Neural cell (in vitro differentiated cells): ENCODE measurements at regions not wholly inside any gene's neighbourhood (a gene's known extent, or its start where the extent isn't known, plus 50 kb on each side); places are given as distances from the start of the nearest gene placed in this dataset.

ENCODE experiments used
- H2AFZ ChIP-seq: fragments of 200-600, 300-800 bp; sonication (generic), shearing (Covaris generic); 2 replicates; pipeline ENCODE4 v1.6.0; 2014; ENCODE audit warnings: low read depth, mild to moderate bottlenecking, antibody characterized with exemption, low read length, moderate library complexity
- H3F3A ChIP-seq: fragments of 200-600 bp; shearing (Covaris generic); 2 replicates; pipeline ENCODE4 v1.6.1; 2016; ENCODE audit warnings: mild to moderate bottlenecking, moderate library complexity, mixed read lengths, antibody characterized with exemption, low read length; ENCODE audit not compliant: insufficient read depth, poor library complexity, severe bottlenecking
- H3K27ac ChIP-seq: fragments of 200-600, 300-800 bp; sonication (generic), shearing (Covaris generic); 2 replicates; pipeline ENCODE4 v1.5.1; 2014; ENCODE audit warnings: mild to moderate bottlenecking, low read length, moderate library complexity
- H3K27me3 ChIP-seq: fragments of 300-800, 200-600 bp; sonication (generic), shearing (Covaris generic); 2 replicates; pipeline ENCODE4 v1.6.0; 2014; ENCODE audit warnings: mild to moderate bottlenecking, low read depth, low read length, moderate library complexity; ENCODE audit not compliant: insufficient read depth
- H3K36me3 ChIP-seq: fragments of 300-800, 200-600 bp; sonication (generic), shearing (Covaris generic); 2 replicates; pipeline ENCODE4 v1.5.1; 2014; ENCODE audit warnings: mild to moderate bottlenecking, antibody characterized with exemption, low read length, moderate library complexity; ENCODE audit not compliant: insufficient read depth
- H3K4me2 ChIP-seq: fragments of 300-800, 200-600 bp; sonication (generic), shearing (Covaris generic); 2 replicates; pipeline ENCODE4 v1.6.0; 2014; ENCODE audit warnings: mild to moderate bottlenecking, low read length
- H3K4me3 ChIP-seq: fragments of 300-800, 200-600 bp; sonication (generic), shearing (Covaris generic); 2 replicates; pipeline ENCODE4 v1.5.1; 2014; ENCODE audit warnings: mild to moderate bottlenecking, low read length, moderate library complexity
- H3K79me2 ChIP-seq: fragments of 200-600 bp; shearing (Covaris generic); replicated peaks from 2 replicates; pipeline ENCODE4 v1.6.0; 2014; ENCODE audit warnings: mild to moderate bottlenecking, low read length, moderate library complexity; ENCODE audit not compliant: insufficient read depth
- H3K9ac ChIP-seq: fragments of 300-800, 200-600 bp; sonication (generic), shearing (Covaris generic); 2 replicates; pipeline ENCODE4 v1.6.1; 2016; ENCODE audit warnings: mild to moderate bottlenecking, low read length, mixed read lengths
- H3K9me2 ChIP-seq: fragments of 200-600 bp; shearing (Covaris generic); 2 replicates; pipeline ENCODE4 v1.6.1; 2016; ENCODE audit warnings: mild to moderate bottlenecking, low read length, mixed read lengths; ENCODE audit not compliant: insufficient read depth
- H3K9me3 ChIP-seq: fragments of 200-600, 300-800 bp; sonication (generic), shearing (Covaris generic); 2 replicates; pipeline ENCODE4 v1.6.1; 2016; ENCODE audit warnings: mild to moderate bottlenecking, mixed run types, low read length, moderate library complexity, mixed read lengths
- H4K20me1 ChIP-seq: fragments of 200-600 bp; shearing (Covaris generic); 2 replicates; pipeline ENCODE4 v1.6.1; 2016; ENCODE audit warnings: mild to moderate bottlenecking, mixed run types; ENCODE audit not compliant: insufficient read depth
- CTCF ChIP-seq: fragments of 450-650 bp; IDR thresholded peaks from 2 replicates; pipeline ENCODE4 v1.5.1; 2014; ENCODE audit warnings: antibody characterized with exemption, mild to moderate bottlenecking, moderate library complexity; ENCODE audit not compliant: poor library complexity, severe bottlenecking
- EP300 ChIP-seq: fragments of 450-650 bp; conservative IDR thresholded peaks from 2 replicates; pipeline ENCODE4 v1.6.1; 2014; ENCODE audit warnings: antibody characterized with exemption, mild to moderate bottlenecking, moderate library complexity; ENCODE audit not compliant: poor library complexity, severe bottlenecking
- EZH2 ChIP-seq: fragments of 200-600, 300-800 bp; shearing (Covaris generic), sonication (generic); IDR thresholded peaks from 2 replicates; pipeline ENCODE4 v1.6.1; 2014; ENCODE audit warnings: antibody characterized with exemption, low read length, borderline replicate concordance, mild to moderate bottlenecking; ENCODE audit not compliant: insufficient read depth, poor library complexity, severe bottlenecking
- MXI1 ChIP-seq: fragments of 450-650 bp; conservative IDR thresholded peaks from 2 replicates; pipeline ENCODE4 v1.6.1; 2014; ENCODE audit warnings: antibody characterized with exemption, mild to moderate bottlenecking; ENCODE audit not compliant: poor library complexity, severe bottlenecking
- POLR2AphosphoS5 ChIP-seq: IDR thresholded peaks from 2 replicates; pipeline ENCODE4 v1.6.1; 2012
- RAD21 ChIP-seq: fragments of 450-650 bp; conservative IDR thresholded peaks from 2 replicates; pipeline ENCODE4 v1.6.1; 2014; ENCODE audit warnings: antibody characterized with exemption, mild to moderate bottlenecking, moderate library complexity
- REST ChIP-seq: IDR thresholded peaks from 2 replicates; pipeline ENCODE4 v1.6.1; 2012; ENCODE audit warnings: borderline replicate concordance
- SMC3 ChIP-seq: fragments of 450-650 bp; conservative IDR thresholded peaks from 2 replicates; pipeline ENCODE4 v1.6.1; 2014; ENCODE audit warnings: antibody characterized with exemption, mild to moderate bottlenecking, moderate library complexity; ENCODE audit not compliant: poor library complexity
- TAF1 ChIP-seq: IDR thresholded peaks from 2 replicates; pipeline ENCODE4 v1.6.1; 2012; ENCODE audit warnings: low read depth

- Histone ChIP-seq H4K20me1 (no peaks in the 10 kb centered on the region), H3K79me2 (no peaks in the 10 kb centered on the region), H3K27ac (no peak overlapping the region), H3K27me3 (no peaks in the 10 kb centered on the region), H3K9ac (no peak overlapping the region), H3K4me2 (no peak overlapping the region), H3K9me3 (no peaks in the 10 kb centered on the region), H3K4me3 (no peak overlapping the region), H3K36me3 (no peaks in the 10 kb centered on the region), H2AFZ (no peak overlapping the region), H3F3A (no peaks in the 10 kb centered on the region), H3K9me2 (no peaks in the 10 kb centered on the region)
- no peak for TF ChIP-seq TAF1
- no peak for TF ChIP-seq EP300
- no peak for TF ChIP-seq REST
- no peak for TF ChIP-seq MXI1
- TF ChIP-seq RAD21: no peak
- TF ChIP-seq POLR2AphosphoS5: no peak
- no peak for TF ChIP-seq SMC3
- TF ChIP-seq EZH2: no peak
- TF ChIP-seq CTCF: no peak
Observed at GRCh38 chr18:67728364-67728763, 211.8 kb upstream of the DSEL start.

GRCh38 chr18:67726882-67727281, 210.4 kb upstream of the DSEL start:
- H3K27ac ChIP-seq: no peak overlapping the region
- H4K20me1 ChIP-seq: no peaks in the 10 kb centered on the region
- no peaks in the 10 kb centered on the region for H3K9me2 ChIP-seq
- no peak overlapping the region for H2AFZ ChIP-seq
- H3K9me3 ChIP-seq: no peaks in the 10 kb centered on the region
- no peak overlapping the region for H3K4me3 ChIP-seq
- no peak overlapping the region for H3K4me2 ChIP-seq
- no peak overlapping the region for H3K9ac ChIP-seq
- no peak for TF ChIP-seq EZH2
- TF ChIP-seq TAF1: no peak
- TF ChIP-seq EP300: no peak
- TF ChIP-seq REST: no peak
- no peak for TF ChIP-seq POLR2AphosphoS5
- TF ChIP-seq SMC3: no peak
- TF ChIP-seq CTCF: no peak
- no peak for TF ChIP-seq MXI1
- TF ChIP-seq RAD21: no peak
- H3K79me2 ChIP-seq: no peaks in the 10 kb centered on the region
- no peaks in the 10 kb centered on the region for H3F3A ChIP-seq
- H3K27me3 ChIP-seq: no peaks in the 10 kb centered on the region
- H3K36me3 ChIP-seq: no peaks in the 10 kb centered on the region
